ENCODE measurements at regions not wholly inside any gene's neighbourhood (a gene's known extent, or its start where the extent isn't known, plus 50 kb on each side); places are given as distances from the start of the nearest gene placed in this dataset.
"Not testable (repeated sequence)": the region's sequence is repeated elsewhere in the genome, so short reads cannot be mapped to it uniquely, and the experiment has no call there.

- H3K4me1 ChIP-seq (ENCODE audit: insufficient read depth, low read length) = peaks cover 9% of the 10 kb centered on the region
- DNase-seq (no peak), ATAC-seq (no peak)
- H3K79me2 ChIP-seq (ENCODE audit: low read length) = no peaks in the 10 kb centered on the region
- H4K20me1 ChIP-seq (ENCODE audit: low read length) = no peaks in the 10 kb centered on the region
- intact Hi-C loops (cut with micrococcal nuclease) = no loop called here
- H3K9me2 ChIP-seq (replicated peaks; ENCODE audit: low read length) = no peaks in the 10 kb centered on the region
- CTCF ChIA-PET = no interaction called here
- no peak overlapping the region for H3K4me3 ChIP-seq (ENCODE audit: low read length)
- H3K36me3 ChIP-seq (ENCODE audit: low read depth, low read length) = no peaks in the 10 kb centered on the region
- H3K9me3 ChIP-seq (ENCODE audit: low read length) = no peaks in the 10 kb centered on the region
- no peak for TF ChIP-seq EZH2phosphoT487 (IDR thresholded peaks at IDR 0.05; ENCODE audit: borderline replicate concordance, low read length)
- no peak for TF ChIP-seq CTCF (conservative IDR thresholded peaks at IDR 0.05; ENCODE audit: low read depth, low read length)
- TF ChIP-seq EZH2 (IDR thresholded peaks at IDR 0.05; ENCODE audit: low read length, unreplicated experiment) = no peak
- H3F3A ChIP-seq (ENCODE audit: low read length, unreplicated experiment) = no peaks in the 10 kb centered on the region
- no peak overlapping the region for H3K27ac ChIP-seq (ENCODE audit: low read length)
- H2AFZ ChIP-seq (ENCODE audit: low read length) = no peak overlapping the region
- H3K4me2 ChIP-seq (ENCODE audit: low read length) = no peak overlapping the region
- H3K27me3 ChIP-seq (ENCODE audit: low read length) = no peaks in the 10 kb centered on the region
- POLR2A ChIA-PET (ENCODE audit: unreplicated experiment) = no interaction called here
- no peak overlapping the region for H3K9ac ChIP-seq (ENCODE audit: low read length)
- no TSS peak for BruUV-seq (replicated peaks)
These were observed 185.5 kb upstream of the MYO3A start for GRCh38 chr10:25748509-25748908.

GRCh38 chr10:25753776-25754175 lies 180.3 kb upstream of the MYO3A start:
- Histone ChIP-seq H4K20me1 (ENCODE audit: low read length) (no peaks in the 10 kb centered on the region), H3K9me2 (replicated peaks; ENCODE audit: low read length) (no peaks in the 10 kb centered on the region), H3K4me3 (ENCODE audit: low read length) (no peak overlapping the region), H3K27ac (ENCODE audit: low read length) (no peak overlapping the region), H2AFZ (ENCODE audit: low read length) (no peak overlapping the region), H3K9ac (ENCODE audit: low read length) (no peak overlapping the region), H3K36me3 (ENCODE audit: low read depth, low read length) (no peaks in the 10 kb centered on the region), H3K79me2 (ENCODE audit: low read length) (no peaks in the 10 kb centered on the region), H3K9me3 (ENCODE audit: low read length) (no peaks in the 10 kb centered on the region), H3K4me1 (ENCODE audit: insufficient read depth, low read length) (no peaks in the 10 kb centered on the region), H3F3A (ENCODE audit: low read length, unreplicated experiment) (no peaks in the 10 kb centered on the region), H3K27me3 (ENCODE audit: low read length) (no peaks in the 10 kb centered on the region), H3K4me2 (ENCODE audit: low read length) (no peak overlapping the region)
- no TSS peak for BruUV-seq (replicated peaks)
- ChIA-PET CTCF (no interaction called here), POLR2A (ENCODE audit: unreplicated experiment) (no interaction called here)
- ATAC-seq = no peak
- DNase-seq = no peak
- TF ChIP-seq CTCF (conservative IDR thresholded peaks at IDR 0.05; ENCODE audit: low read depth, low read length) (no peak), EZH2phosphoT487 (IDR thresholded peaks at IDR 0.05; ENCODE audit: borderline replicate concordance, low read length) (no peak), EZH2 (IDR thresholded peaks at IDR 0.05; ENCODE audit: low read length, unreplicated experiment) (no peak)
- intact Hi-C loops (cut with micrococcal nuclease) = no loop called here

- DNase-seq; H3K9ac ChIP-seq (ENCODE audit: low read length); H3K27me3 ChIP-seq (ENCODE audit: low read length); BruUV-seq (replicated peaks); POLR2A ChIA-PET (ENCODE audit: unreplicated experiment); H3F3A ChIP-seq (ENCODE audit: low read length, unreplicated experiment); H2AFZ ChIP-seq (ENCODE audit: low read length); intact Hi-C loops (cut with micrococcal nuclease); H3K27ac ChIP-seq (ENCODE audit: low read length); H3K9me3 ChIP-seq (ENCODE audit: low read length); H3K36me3 ChIP-seq (ENCODE audit: low read depth, low read length); H3K4me3 ChIP-seq (ENCODE audit: low read length); H3K4me2 ChIP-seq (ENCODE audit: low read length); ATAC-seq; H3K4me1 ChIP-seq (ENCODE audit: insufficient read depth, low read length); H3K79me2 ChIP-seq (ENCODE audit: low read length); CTCF ChIA-PET; H4K20me1 ChIP-seq (ENCODE audit: low read length); H3K9me2 ChIP-seq (replicated peaks; ENCODE audit: low read length): not testable (repeated sequence)
These were observed 178.2 kb upstream of the MYO3A start for GRCh38 chr10:25755874-25756273.

All from PC-3 (cell line).